B cell (primary cell): ENCODE measurements at regions not wholly inside any gene's neighbourhood (a gene's known extent, or its start where the extent isn't known, plus 50 kb on each side); places are given as distances from the start of the nearest gene placed in this dataset.
A peak's percentile ranks its signal among the peaks of the same experiment; 100 is the strongest.

ENCODE experiments used
- ATAC-seq: fragments of 200-7000 bp; cut with Tn5 transposase; one replicate; pipeline ENCODE4 v1.10.0; 2021; ENCODE audit warnings: low read depth, mild to moderate bottlenecking, moderate number of reproducible peaks, moderate library complexity
- CTCF ChIA-PET: fragments of 350-600 bp; sonication (Branson Sonifier 250); formaldehyde crosslinking; loops from one replicate; lab custom pipeline; 2021; ENCODE audit warnings: antibody characterized with exemption, inconsistent platforms; lab: Charles Lee
- POLR2A ChIA-PET: fragments of 350-600 bp; sonication (Branson Sonifier 250); formaldehyde crosslinking; loops from one replicate; lab custom pipeline; 2021; ENCODE audit warnings: antibody characterized with exemption; lab: Charles Lee
- DNase-seq: peaks from one replicate; pipeline ENCODE4 v3.0.0; 2013
- H2AFZ ChIP-seq: 2 replicates; pipeline ENCODE4 v1.6.1; 2012; ENCODE audit warnings: mild to moderate bottlenecking, low read depth, low read length; ENCODE audit not compliant: insufficient read depth, poor library complexity, severe bottlenecking
- H3K27ac ChIP-seq, 2 donors: 1 replicate in 1 of 2; 2 replicates in 1 of 2; pipeline ENCODE4 v1.5.1; 2012 to 2013; ENCODE audit warnings: low read length in 2 of 2, mild to moderate bottlenecking in 2 of 2, moderate library complexity in 1 of 2
- H3K27me3 ChIP-seq, 4 experiments: fragments of 200-600 bp in 1 of 4; sonication (generic) in 1 of 4; replicated peaks in 1 of 4; 1 replicate in 2 of 4; 2 replicates in 2 of 4; pipeline versions ENCODE4 v1.6.1 to v1.7.0; 2013 to 2016; ENCODE audit warnings: low read length in 3 of 4, mild to moderate bottlenecking in 2 of 4, mixed read lengths in 1 of 4, moderate library complexity in 1 of 4; ENCODE audit not compliant: insufficient read depth in 4 of 4, control insufficient read depth in 3 of 4; ENCODE audit errors: control extremely low read depth in 1 of 4
- H3K36me3 ChIP-seq, 2 experiments: replicated peaks in 1 of 2; 1 replicate in 1 of 2; 2 replicates in 1 of 2; pipeline versions ENCODE4 v1.6.1 to v1.7.1; 2013; ENCODE audit warnings: low read length in 1 of 2; ENCODE audit not compliant: insufficient read depth in 2 of 2, control insufficient read depth in 1 of 2; ENCODE audit errors: control extremely low read depth in 1 of 2, extremely low read depth in 1 of 2
- H3K4me1 ChIP-seq, 2 donors: fragments of 200-600 bp in 1 of 2; sonication (generic) in 1 of 2; 1 replicate in 1 of 2; 2 replicates in 1 of 2; pipeline versions ENCODE4 v1.5.1 to v1.6.1; 2013 to 2017; ENCODE audit warnings: low read length in 2 of 2; ENCODE audit not compliant: control insufficient read depth in 2 of 2, insufficient read depth in 2 of 2
- H3K4me2 ChIP-seq: replicated peaks from 2 replicates; pipeline ENCODE3; 2012; ENCODE audit warnings: mild to moderate bottlenecking, low read depth, low read length; ENCODE audit not compliant: poor library complexity, severe bottlenecking
- H3K4me3 ChIP-seq, 5 experiments: fragments of 200-600 bp in 1 of 5; sonication (generic) in 1 of 5; 1 replicate in 3 of 5; 2 replicates in 2 of 5; pipeline versions ENCODE4 v1.5.1 to v1.7.0; 2011 to 2016; ENCODE audit warnings: low read length in 4 of 5, mild to moderate bottlenecking in 4 of 5, low read depth in 2 of 5, control low read depth in 1 of 5, moderate library complexity in 1 of 5; ENCODE audit not compliant: insufficient read depth in 1 of 5; ENCODE audit errors: control extremely low read depth in 1 of 5, extremely low read depth in 1 of 5
- H3K79me2 ChIP-seq: fragments of 200-600 bp; sonication (generic); one replicate; pipeline ENCODE4 v1.6.0; 2016; ENCODE audit warnings: low read length; ENCODE audit not compliant: control insufficient read depth, insufficient read depth
- H3K9ac ChIP-seq: fragments of 200-600 bp; sonication (generic); 2 replicates; pipeline ENCODE4 v1.6.1; 2017; ENCODE audit warnings: mild to moderate bottlenecking, low read length, moderate library complexity
- H3K9me3 ChIP-seq, 3 donors: one replicate each; pipeline versions ENCODE4 v1.6.1 to v1.7.1; 2013; ENCODE audit warnings: low read length in 2 of 3; ENCODE audit not compliant: control insufficient read depth in 2 of 3, insufficient read depth in 1 of 3; ENCODE audit errors: control extremely low read depth in 1 of 3
- H4K20me1 ChIP-seq: 2 replicates; pipeline ENCODE4 v1.6.0; 2012; ENCODE audit warnings: mild to moderate bottlenecking, low read length; ENCODE audit not compliant: insufficient read depth, control insufficient read depth, poor library complexity, severe bottlenecking
- H3K27ac Mint-ChIP-seq: one replicate; pipeline ENCODE4 v1.8.0; 2021; ENCODE audit warnings: mixed read lengths
- H3K27me3 Mint-ChIP-seq: one replicate; pipeline ENCODE4 v1.8.0; 2021; ENCODE audit warnings: mixed read lengths
- H3K4me1 Mint-ChIP-seq: one replicate; pipeline ENCODE4 v1.8.0; 2021; ENCODE audit warnings: mixed read lengths
- H3K4me3 Mint-ChIP-seq: one replicate; pipeline ENCODE4 v1.8.0; 2021; ENCODE audit warnings: mixed read lengths
- H3K9me3 Mint-ChIP-seq: one replicate; pipeline ENCODE4 v1.8.0; 2022; ENCODE audit warnings: mixed read lengths; ENCODE audit not compliant: insufficient read depth
- EZH2 ChIP-seq: IDR thresholded peaks from 2 replicates; pipeline ENCODE4 v1.6.1; 2012; ENCODE audit warnings: borderline replicate concordance, low read depth, mild to moderate bottlenecking, moderate library complexity, low read length; ENCODE audit not compliant: insufficient read depth, poor library complexity, severe bottlenecking
- WGBS: methylation state at CpG from one replicate; pipeline ENCODE4 v1.1.5; 2013; ENCODE audit warnings: missing lambda C conversion rate; ENCODE audit not compliant: insufficient coverage; 5-methylcytosine and 5-hydroxymethylcytosine counted together
- intact Hi-C: fragments of 100-400 bp; cut with micrococcal nuclease; formaldehyde crosslinking; loops from one replicate; pipeline ENCODE4 v1.10.0; 2022
- TF ChIP-seq, protein P1 (sequence below): fragments of 200-600 bp; IDR thresholded peaks from one replicate; pipeline ENCODE4 v1.8.0; 2022; ENCODE audit warnings: antibody characterized with exemption, mild to moderate bottlenecking

DNA sequence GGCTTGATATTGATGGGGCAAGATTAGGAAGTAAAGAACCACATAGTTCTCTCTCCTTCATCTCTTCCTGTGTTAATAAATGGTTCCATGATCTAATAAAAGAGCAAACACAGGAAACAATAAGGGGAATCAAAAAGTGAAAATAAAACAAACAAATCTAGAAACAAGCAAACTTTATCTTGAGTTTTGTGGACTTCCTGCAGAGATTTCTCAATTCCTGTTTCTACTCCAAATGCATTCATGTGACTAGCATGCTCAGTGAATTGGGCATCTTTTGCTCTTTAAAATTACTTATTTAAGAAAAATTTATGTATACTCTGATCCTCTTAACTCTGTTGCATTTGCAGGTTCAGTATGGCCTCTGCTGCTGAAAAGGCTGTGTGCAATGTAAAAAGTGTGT, 682.0 kb downstream of the KCTD8 start:
- Mint-ChIP-seq H3K4me3 (peak overlapping the region; percentile 1), H3K27ac (peak overlapping the region; percentile 8), H3K4me1 (peaks cover 15% of the 10 kb centered on the region), H3K9me3 (peaks cover 7% of the 10 kb centered on the region), H3K27me3 (no peaks in the 10 kb centered on the region)
- ChIA-PET CTCF (no interaction called here), POLR2A (no interaction called here)
- Histone ChIP-seq H3K36me3 (no peaks in the 10 kb centered on the region), H3K4me2 (peak overlapping the region; percentile 10), H3K27ac (no peak overlapping the region), H3K79me2 (no peaks in the 10 kb centered on the region), H4K20me1 (no peaks in the 10 kb centered on the region), H3K4me3 (peak overlapping the region in 1 of 5 experiments; percentile 3), H3K9me3 (no peaks in the 10 kb centered on the region), H3K9ac (no peak overlapping the region), H3K27me3 (no peaks in the 10 kb centered on the region), H2AFZ (no peak overlapping the region), H3K4me1 (peaks cover 0 to 7% of the 10 kb centered on the region in 2 donors)
- DNase-seq (peak; percentile 32), ATAC-seq (no peak)
- TF ChIP-seq, protein P1, sequence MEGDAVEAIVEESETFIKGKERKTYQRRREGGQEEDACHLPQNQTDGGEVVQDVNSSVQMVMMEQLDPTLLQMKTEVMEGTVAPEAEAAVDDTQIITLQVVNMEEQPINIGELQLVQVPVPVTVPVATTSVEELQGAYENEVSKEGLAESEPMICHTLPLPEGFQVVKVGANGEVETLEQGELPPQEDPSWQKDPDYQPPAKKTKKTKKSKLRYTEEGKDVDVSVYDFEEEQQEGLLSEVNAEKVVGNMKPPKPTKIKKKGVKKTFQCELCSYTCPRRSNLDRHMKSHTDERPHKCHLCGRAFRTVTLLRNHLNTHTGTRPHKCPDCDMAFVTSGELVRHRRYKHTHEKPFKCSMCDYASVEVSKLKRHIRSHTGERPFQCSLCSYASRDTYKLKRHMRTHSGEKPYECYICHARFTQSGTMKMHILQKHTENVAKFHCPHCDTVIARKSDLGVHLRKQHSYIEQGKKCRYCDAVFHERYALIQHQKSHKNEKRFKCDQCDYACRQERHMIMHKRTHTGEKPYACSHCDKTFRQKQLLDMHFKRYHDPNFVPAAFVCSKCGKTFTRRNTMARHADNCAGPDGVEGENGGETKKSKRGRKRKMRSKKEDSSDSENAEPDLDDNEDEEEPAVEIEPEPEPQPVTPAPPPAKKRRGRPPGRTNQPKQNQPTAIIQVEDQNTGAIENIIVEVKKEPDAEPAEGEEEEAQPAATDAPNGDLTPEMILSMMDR: no peak
- TF ChIP-seq EZH2: no peak
- intact Hi-C loops: no loop called here

DNA sequence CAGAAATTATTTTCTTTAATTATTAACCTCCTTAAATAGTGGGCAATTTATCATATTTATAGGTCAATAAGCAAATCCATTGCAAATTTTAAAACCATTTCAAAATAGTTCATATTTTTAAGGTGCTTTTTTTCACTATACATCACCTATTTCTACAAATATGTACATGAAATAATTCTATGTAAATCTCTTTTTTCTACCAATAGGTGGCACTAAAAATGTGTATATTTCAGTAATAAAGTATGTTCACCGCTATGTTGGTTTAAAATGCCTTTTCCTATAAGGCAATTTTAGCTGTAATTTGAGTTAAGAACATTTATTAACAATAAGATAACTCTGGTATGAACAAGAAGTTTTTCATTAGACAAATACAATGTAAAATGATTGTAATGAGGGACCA, 672.2 kb downstream of the KCTD8 start:
- DNase-seq: no peak
- Mint-ChIP-seq H3K27ac (no peak overlapping the region), H3K4me1 (peaks cover 9% of the 10 kb centered on the region), H3K9me3 (no peaks in the 10 kb centered on the region), H3K27me3 (no peaks in the 10 kb centered on the region), H3K4me3 (no peak overlapping the region)
- ATAC-seq: no peak
- H3K79me2 ChIP-seq: no peaks in the 10 kb centered on the region
- H3K27ac ChIP-seq: no peak overlapping the region
- H3K27me3 ChIP-seq: no peaks in the 10 kb centered on the region
- no peak overlapping the region for H2AFZ ChIP-seq
- no peaks in the 10 kb centered on the region for H3K36me3 ChIP-seq
- POLR2A ChIA-PET: no interaction called here
- no peaks in the 10 kb centered on the region for H3K4me1 ChIP-seq
- no peaks in the 10 kb centered on the region for H3K9me3 ChIP-seq
- H3K4me2 ChIP-seq: no peak overlapping the region
- no peaks in the 10 kb centered on the region for H4K20me1 ChIP-seq
- no CpG with 5 or more reads among the region's 1 CpG for WGBS
- H3K4me3 ChIP-seq: no peak overlapping the region
- H3K9ac ChIP-seq: no peak overlapping the region
- CTCF ChIA-PET: no interaction called here
- TF ChIP-seq, protein P1: no peak
- TF ChIP-seq EZH2: no peak
- intact Hi-C loops: loop anchor here (5.0 kb wide), 1 partner anchor 644 kb away; no protein-coding TSS in a partner anchor
